NCI-H2081 treated with DMSO at 0.1 percent for 48 hours (cell line): ENCODE measurements at regions not wholly inside any gene's neighbourhood (a gene's known extent, or its start where the extent isn't known, plus 50 kb on each side); places are given as distances from the start of the nearest gene placed in this dataset.
A peak's percentile ranks its signal among the peaks of the same experiment; 100 is the strongest.

Experiments
- DNase-seq: peaks from one replicate; lab custom pipeline; 2025; lab: John Stamatoyannopoulos, UW

DNA sequence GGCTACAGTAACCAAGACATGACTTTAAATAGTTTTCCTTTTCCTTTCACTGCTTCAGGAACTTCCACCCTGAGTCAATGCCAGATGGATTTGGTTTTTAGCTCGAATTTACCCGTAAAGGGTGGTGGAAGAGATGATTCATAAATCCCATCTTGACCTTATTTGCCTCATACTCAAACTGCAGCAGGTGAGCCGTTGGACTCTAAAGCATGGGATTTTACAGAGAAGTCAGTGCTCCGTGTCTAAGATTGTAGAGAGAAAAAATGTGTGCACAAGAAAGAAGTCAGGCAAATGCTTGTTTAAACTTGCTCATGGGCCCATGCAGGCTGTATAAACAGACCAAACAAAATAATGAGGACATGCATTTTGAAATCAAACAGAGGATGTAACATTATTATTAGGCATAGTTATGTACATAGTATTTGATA, 369.7 kb upstream of the TRIB2 start:
- no peak for DNase-seq

GRCh38 chr2:12348216-12348615, 368.5 kb upstream of the TRIB2 start:
- no peak for DNase-seq

DNA sequence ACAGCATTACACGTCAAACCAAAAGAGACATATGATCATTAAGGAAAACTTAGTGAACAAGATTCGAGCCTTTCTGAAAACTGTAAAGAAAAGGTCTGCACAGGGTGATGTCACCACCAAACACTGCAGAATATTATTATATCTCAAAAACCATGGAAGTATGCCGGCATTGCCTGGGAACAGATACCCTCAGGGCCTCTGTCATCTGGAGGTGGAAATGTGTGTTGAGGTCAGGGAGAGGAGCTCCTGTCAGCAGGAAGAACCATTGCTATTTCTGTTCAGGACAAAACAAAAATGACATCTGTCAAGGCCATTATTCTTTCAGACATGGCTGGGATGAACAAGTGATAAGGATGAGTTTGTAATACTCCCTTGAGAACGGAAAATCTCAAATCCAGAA, 365.9 kb upstream of the TRIB2 start:
- no peak for DNase-seq

- DNase-seq: peak; percentile 83
These were observed 363.8 kb upstream of the TRIB2 start for GRCh38 chr2:12352889-12353288.

DNA sequence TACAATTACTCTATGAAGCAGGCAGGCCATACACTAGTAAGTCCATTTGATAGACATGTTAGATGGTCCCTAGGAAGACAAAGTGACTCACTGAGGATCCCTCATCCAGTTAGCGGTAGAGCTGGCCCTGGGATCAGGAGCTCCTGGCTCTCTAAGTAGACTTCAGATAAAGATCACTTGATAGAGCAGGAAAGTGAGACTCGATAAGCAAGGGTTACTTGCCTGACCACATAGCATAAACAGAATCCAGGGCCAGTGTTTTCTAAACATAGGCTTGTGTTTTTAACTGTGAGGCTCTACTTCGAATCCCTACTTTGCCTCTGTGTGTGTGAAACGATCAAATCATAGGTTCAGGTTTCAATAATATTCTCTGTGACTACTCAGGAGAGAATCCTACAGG, 355.2 kb upstream of the TRIB2 start:
- no peak for DNase-seq

DNA sequence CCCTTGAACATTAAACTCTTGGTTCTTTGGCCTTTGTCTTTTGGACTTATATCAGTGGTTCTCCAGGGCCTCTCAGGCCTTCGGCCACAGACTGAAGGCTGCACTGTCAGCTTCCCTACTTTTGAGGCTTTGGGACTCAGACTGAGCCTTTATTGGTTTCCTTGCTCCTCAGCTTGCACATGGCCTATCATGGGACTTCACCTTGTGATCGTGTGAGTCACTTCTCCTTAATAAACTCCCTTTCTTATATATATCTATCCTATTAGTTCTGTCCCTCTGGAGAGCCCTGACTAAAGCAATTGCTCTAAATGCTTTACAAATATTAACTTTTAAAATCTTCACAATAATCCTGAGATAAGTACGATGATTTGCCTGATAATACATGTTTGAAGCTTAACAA, 353.6 kb upstream of the TRIB2 start:
- no peak for DNase-seq

GRCh38 chr2:12363569-12363968, 353.2 kb upstream of the TRIB2 start:
- DNase-seq: no peak

DNA sequence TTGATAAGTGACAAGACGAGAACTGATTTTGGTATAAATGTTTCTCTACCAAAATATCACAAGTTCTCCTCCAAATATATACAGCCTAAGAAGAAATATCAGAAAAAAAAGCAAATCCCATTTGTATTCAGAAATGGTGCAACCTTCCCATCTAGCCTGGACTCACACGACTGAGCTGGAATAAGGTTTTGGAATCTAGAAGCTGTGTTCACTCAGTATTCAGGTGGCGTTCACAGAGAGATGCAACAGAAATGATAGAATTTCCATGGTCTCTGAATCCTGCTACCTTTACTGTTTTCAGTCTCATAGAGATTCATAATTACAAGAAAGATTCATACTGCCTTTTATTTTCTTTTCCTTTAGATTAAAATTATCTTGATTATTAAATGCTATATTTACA, 347.2 kb upstream of the TRIB2 start:
- no peak for DNase-seq

GRCh38 chr2:12376025-12376424, 340.7 kb upstream of the TRIB2 start:
- DNase-seq: no peak

- no peak for DNase-seq
These were observed 337.6 kb upstream of the TRIB2 start for GRCh38 chr2:12379143-12379542.

- DNase-seq: no peak
These were observed 335.0 kb upstream of the TRIB2 start for GRCh38 chr2:12381543-12382325.

- no peak for DNase-seq
These were observed 334.4 kb upstream of the TRIB2 start for GRCh38 chr2:12382366-12382765.

- no peak for DNase-seq
These were observed 327.2 kb upstream of the TRIB2 start for GRCh38 chr2:12389344-12390045.

GRCh38 chr2:12391116-12391515, 325.6 kb upstream of the TRIB2 start:
- no peak for DNase-seq

DNA sequence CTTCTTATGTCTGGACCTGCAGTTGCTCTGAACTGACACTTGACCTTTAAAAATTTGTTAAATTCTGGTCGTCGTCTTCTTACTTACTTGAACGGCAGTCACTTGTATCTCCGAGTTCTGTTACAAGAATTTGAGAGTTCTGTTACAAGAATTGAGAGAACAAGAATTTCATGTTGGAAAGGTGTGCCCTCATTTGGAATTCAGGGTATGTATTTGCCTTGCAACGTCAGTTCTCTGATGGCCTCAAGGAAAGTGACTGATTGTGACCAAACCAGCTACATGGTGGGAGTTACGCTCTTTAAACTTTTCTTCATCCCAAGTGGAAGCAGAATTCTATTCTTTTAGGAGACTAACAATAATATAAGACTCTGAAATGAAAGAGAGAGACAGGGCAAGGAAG, 320.0 kb upstream of the TRIB2 start:
- DNase-seq: no peak

DNA sequence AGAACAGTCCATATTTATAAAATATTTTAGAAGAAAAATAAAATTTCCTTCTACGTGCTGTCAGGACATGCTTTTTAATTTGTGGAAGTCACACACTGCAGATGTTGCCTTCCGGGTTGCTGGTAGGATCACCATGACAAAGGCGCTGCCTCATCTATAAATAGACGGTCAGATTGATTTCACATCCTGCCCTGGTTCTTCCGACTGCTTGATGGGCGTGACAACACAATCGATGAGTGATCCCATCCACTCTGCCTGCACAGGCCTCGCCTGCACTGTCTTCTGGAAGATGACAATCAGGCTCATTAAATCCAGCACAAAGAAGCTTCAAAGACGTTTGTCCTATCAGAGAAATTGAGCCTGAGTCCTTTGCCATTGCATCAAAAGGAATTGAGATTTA, 318.9 kb upstream of the TRIB2 start:
- DNase-seq: no peak

DNA sequence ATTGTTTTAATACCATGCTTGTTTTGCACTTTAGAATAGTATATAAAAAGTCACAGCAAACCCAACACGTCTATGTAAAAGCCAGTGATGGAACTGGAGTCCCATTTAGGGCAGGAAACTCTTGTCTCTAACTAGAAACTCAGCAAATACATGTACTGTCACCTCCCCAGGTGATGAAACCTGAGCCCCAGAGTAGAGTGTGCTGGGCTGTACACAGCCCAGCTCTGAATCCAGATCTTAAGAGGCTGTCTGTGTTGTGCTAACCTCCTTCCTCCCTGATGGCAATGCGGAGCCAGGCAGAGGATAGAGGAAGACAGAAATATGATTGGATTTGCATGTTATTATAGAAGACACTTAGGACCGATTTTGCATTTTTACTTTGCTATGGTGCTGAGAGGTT, 317.5 kb upstream of the TRIB2 start:
- DNase-seq: no peak

GRCh38 chr2:12400543-12400942, 316.2 kb upstream of the TRIB2 start:
- DNase-seq: no peak

GRCh38 chr2:12402440-12403139, 314.1 kb upstream of the TRIB2 start:
- DNase-seq: no peak

DNA sequence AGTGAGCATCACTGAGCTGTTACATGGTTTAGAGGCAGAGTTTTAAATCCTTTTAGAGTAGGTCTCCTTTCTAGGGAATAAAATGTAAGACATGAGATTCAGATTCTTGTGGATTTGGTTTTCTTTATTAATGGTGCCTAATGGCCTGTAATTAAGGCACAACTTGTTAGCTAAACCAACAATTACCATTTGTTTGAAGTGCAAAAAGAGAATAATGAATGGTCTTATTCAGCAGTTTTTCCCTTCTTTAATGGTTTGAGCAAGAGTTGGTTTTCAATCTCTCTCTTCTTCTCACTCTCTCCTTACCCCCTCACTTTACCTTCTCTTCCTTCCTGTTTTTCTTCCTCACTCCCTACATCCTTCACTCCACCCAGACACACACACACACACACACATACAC, 312.2 kb upstream of the TRIB2 start:
- no peak for DNase-seq

DNA sequence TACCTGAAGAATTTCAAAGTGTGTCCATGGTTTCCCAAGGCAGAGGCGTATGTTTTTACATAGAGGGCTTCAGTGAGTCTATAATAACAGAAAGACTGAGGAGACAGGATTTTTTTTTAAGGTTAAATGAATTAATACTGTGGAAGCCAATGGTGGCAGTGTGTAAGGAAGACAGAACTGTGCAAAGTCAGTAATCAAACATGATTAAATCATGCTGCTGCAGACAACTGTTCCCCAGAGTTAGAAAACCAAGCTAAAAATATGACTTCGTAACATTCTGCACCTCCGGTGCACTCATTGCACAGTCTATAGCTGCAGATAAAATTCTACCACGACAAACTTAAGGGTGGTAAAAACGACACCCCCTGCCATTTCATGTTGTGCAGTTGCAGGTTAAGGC, 309.6 kb upstream of the TRIB2 start:
- no peak for DNase-seq

DNA sequence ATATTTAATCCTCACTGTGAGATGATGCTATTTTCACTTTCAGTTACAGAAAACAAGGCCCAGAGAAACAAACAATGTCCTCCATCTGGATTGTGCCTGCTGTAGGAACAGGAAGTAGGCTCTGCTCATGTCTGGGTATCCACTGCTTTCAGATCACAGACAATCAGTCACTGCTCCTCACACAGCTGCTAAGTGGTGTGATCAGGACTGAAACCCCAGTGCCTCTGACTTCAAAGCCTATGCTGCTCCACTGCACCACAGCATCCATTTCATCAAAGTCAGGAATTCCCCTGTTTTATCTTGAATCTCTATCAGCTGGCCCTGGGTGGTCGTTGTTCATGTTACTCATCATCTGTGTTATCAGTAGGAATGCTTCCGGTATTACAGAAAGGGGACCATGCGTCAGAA, 303.8 kb upstream of the TRIB2 start:
- DNase-seq: no peak

GRCh38 chr2:12415536-12415935, 301.2 kb upstream of the TRIB2 start:
- DNase-seq: no peak
